ENCODE measurements at regions not wholly inside any gene's neighbourhood (a gene's known extent, or its start where the extent isn't known, plus 50 kb on each side); places are given as distances from the start of the nearest gene placed in this dataset.

- H3K9ac ChIP-seq (ENCODE audit: insufficient read depth in 1 of 2, low read length in 2 of 2), result no peak overlapping the region
- DNase-seq (no peak), ATAC-seq (ENCODE audit: insufficient read depth, low FRiP score) (no peak)
- H3K4me1 ChIP-seq (ENCODE audit: control insufficient read depth in 5 of 5, insufficient read depth in 5 of 5, low read length in 5 of 5), result no peaks in the 10 kb centered on the region
- WGBS, 2 donors, result 71 to 78% methylated on average over 5 of the region's 5 CpGs
- no peaks in the 10 kb centered on the region for H3K27me3 ChIP-seq (ENCODE audit: control insufficient read depth in 3 of 3, insufficient read depth in 3 of 3, low read length in 2 of 3)
- TF ChIP-seq CTCF (IDR thresholded peaks at IDR 0.05; ENCODE audit: control extremely low read depth, extremely low read depth), result no peak
- H3K27ac ChIP-seq (ENCODE audit: low read depth in 1 of 2, low read length in 1 of 2), result no peak overlapping the region
- no peak overlapping the region for H3K4me3 ChIP-seq
- peaks cover 0 to 2% (median 0%) of the 10 kb centered on the region in 4 donors for H3K9me3 ChIP-seq (ENCODE audit: control insufficient read depth in 4 of 4, insufficient read depth in 3 of 4, low read length in 3 of 4)
- H3K36me3 ChIP-seq (ENCODE audit: control insufficient read depth in 4 of 4, insufficient read depth in 4 of 4, low read length in 4 of 4), result no peaks in the 10 kb centered on the region
Observed at GRCh38 chr14:65255029-65255545, 152.8 kb upstream of the MAX start.

- TF ChIP-seq CTCF (IDR thresholded peaks at IDR 0.05; ENCODE audit: control extremely low read depth, extremely low read depth), result no peak
- DNase-seq (peak; percentile 58 to 82 (median 72)), ATAC-seq (ENCODE audit: insufficient read depth, low FRiP score) (no peak)
- H3K4me3 ChIP-seq, result no peak overlapping the region
- no peaks in the 10 kb centered on the region for H3K27me3 ChIP-seq (ENCODE audit: control insufficient read depth in 3 of 3, insufficient read depth in 3 of 3, low read length in 2 of 3)
- H3K9ac ChIP-seq (ENCODE audit: insufficient read depth in 1 of 2, low read length in 2 of 2), result no peak overlapping the region
- 48 to 55% methylated on average over 8 of the region's 8 CpGs for WGBS, 2 donors
- H3K27ac ChIP-seq (ENCODE audit: low read depth in 1 of 2, low read length in 1 of 2), result no peak overlapping the region
- peaks cover 0 to 2% (median 0%) of the 10 kb centered on the region in 4 donors for H3K9me3 ChIP-seq (ENCODE audit: control insufficient read depth in 4 of 4, insufficient read depth in 3 of 4, low read length in 3 of 4)
- no peaks in the 10 kb centered on the region for H3K36me3 ChIP-seq (ENCODE audit: control insufficient read depth in 4 of 4, insufficient read depth in 4 of 4, low read length in 4 of 4)
- H3K4me1 ChIP-seq (ENCODE audit: control insufficient read depth in 5 of 5, insufficient read depth in 5 of 5, low read length in 5 of 5), result no peaks in the 10 kb centered on the region
Observed at GRCh38 chr14:65255583-65256461, 153.5 kb upstream of the MAX start.

DNA sequence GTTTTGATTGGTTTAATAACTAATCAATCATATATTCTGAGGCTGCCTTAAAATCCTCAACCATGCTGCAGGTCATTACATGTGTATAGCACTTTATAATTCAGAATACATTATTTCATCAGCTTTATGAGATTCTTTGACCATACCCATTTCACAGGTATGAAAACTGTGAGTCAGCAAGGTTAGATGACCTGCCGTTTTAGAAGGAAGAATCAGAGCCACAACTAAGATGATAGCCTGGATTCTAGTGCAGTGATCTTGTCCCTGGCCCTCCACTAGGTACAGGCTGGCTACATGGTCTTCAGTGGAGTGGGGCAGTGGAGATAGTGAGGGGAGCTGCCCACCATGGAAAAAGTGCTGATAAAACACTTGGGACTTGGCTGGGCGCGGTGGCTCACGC is 154.4 kb upstream of the MAX start:
- Histone ChIP-seq H3K27ac (ENCODE audit: low read depth in 1 of 2, low read length in 1 of 2) (no peak overlapping the region), H3K9me3 (ENCODE audit: control insufficient read depth in 4 of 4, insufficient read depth in 3 of 4, low read length in 3 of 4) (peaks cover 0 to 2% (median 0%) of the 10 kb centered on the region in 4 donors), H3K4me3 (no peak overlapping the region), H3K36me3 (ENCODE audit: control insufficient read depth in 4 of 4, insufficient read depth in 4 of 4, low read length in 4 of 4) (no peaks in the 10 kb centered on the region), H3K4me1 (ENCODE audit: control insufficient read depth in 5 of 5, insufficient read depth in 5 of 5, low read length in 5 of 5) (no peaks in the 10 kb centered on the region), H3K27me3 (ENCODE audit: control insufficient read depth in 3 of 3, insufficient read depth in 3 of 3, low read length in 2 of 3) (no peaks in the 10 kb centered on the region), H3K9ac (ENCODE audit: insufficient read depth in 1 of 2, low read length in 2 of 2) (no peak overlapping the region)
- DNase-seq (no peak), ATAC-seq (ENCODE audit: insufficient read depth, low FRiP score) (no peak)
- 95 to 99% methylated on average over 4 of the region's 4 CpGs for WGBS, 2 donors
- TF ChIP-seq CTCF (IDR thresholded peaks at IDR 0.05; ENCODE audit: control extremely low read depth, extremely low read depth), result no peak

Measured in lung (tissue), 11 donors.